Fibroblast of lung (primary cell): ENCODE measurements at regions not wholly inside any gene's neighbourhood (a gene's known extent, or its start where the extent isn't known, plus 50 kb on each side); places are given as distances from the start of the nearest gene placed in this dataset.

Experiments used
- DNase-seq, 2 donors: peaks; one replicate each; pipeline versions ENCODE4 v3.0.0 to v3.0.0-alpha.2; 2010; ENCODE audit warnings: low read depth in 2 of 2
- H2AFZ ChIP-seq: 2 replicates; pipeline ENCODE4 v1.5.1; 2012; ENCODE audit warnings: low read length, control low read depth, inconsistent platforms
- H3K27ac ChIP-seq: 2 replicates; pipeline ENCODE4 v1.5.1; 2011; ENCODE audit warnings: low read length, control low read depth; ENCODE audit not compliant: insufficient read depth
- H3K27me3 ChIP-seq: 2 replicates; pipeline ENCODE4 v1.5.1; 2011; ENCODE audit warnings: mild to moderate bottlenecking, low read length; ENCODE audit not compliant: control insufficient read depth, insufficient read depth
- H3K36me3 ChIP-seq: 2 replicates; pipeline ENCODE4 v1.5.1; 2011; ENCODE audit warnings: low read length; ENCODE audit not compliant: control insufficient read depth, insufficient read depth
- H3K4me1 ChIP-seq: 2 replicates; pipeline ENCODE4 v1.5.1; 2011; ENCODE audit warnings: low read length; ENCODE audit not compliant: control insufficient read depth, insufficient read depth; ENCODE audit errors: extremely low read depth
- H3K4me2 ChIP-seq: 2 replicates; pipeline ENCODE4 v1.5.1; 2011; ENCODE audit warnings: low read length, control low read depth; ENCODE audit not compliant: insufficient read depth; ENCODE audit errors: extremely low read depth
- H3K4me3 ChIP-seq, 4 experiments: fragments of 200-600 bp in 1 of 4; sonication (generic) in 1 of 4; replicated peaks in 1 of 4; 2 replicates each; pipeline ENCODE4 v1.5.1; 2011 to 2016; ENCODE audit warnings: low read length in 4 of 4, low read depth in 3 of 4, mild to moderate bottlenecking in 3 of 4, control low read depth in 2 of 4, inconsistent platforms in 1 of 4, mixed read lengths in 1 of 4; ENCODE audit not compliant: insufficient read depth in 1 of 4; ENCODE audit errors: control extremely low read depth in 1 of 4
- H3K79me2 ChIP-seq: 2 replicates; pipeline ENCODE4 v1.5.1; 2012; ENCODE audit warnings: mild to moderate bottlenecking, low read length, inconsistent platforms; ENCODE audit not compliant: control insufficient read depth, insufficient read depth
- H3K9ac ChIP-seq: 2 replicates; pipeline ENCODE4 v1.5.1; 2011; ENCODE audit warnings: mild to moderate bottlenecking, low read length, control low read depth; ENCODE audit not compliant: insufficient read depth
- H3K9me3 ChIP-seq: 2 replicates; pipeline ENCODE4 v1.5.1; 2012; ENCODE audit warnings: low read depth, low read length; ENCODE audit not compliant: control insufficient read depth, insufficient read depth
- H4K20me1 ChIP-seq: 2 replicates; pipeline ENCODE4 v1.5.1; 2011; ENCODE audit warnings: low read length; ENCODE audit not compliant: control insufficient read depth, insufficient read depth; ENCODE audit errors: extremely low read depth
- EZH2 ChIP-seq: IDR thresholded peaks from 2 replicates; pipeline ENCODE4 v1.5.1; 2012; ENCODE audit warnings: low read length, control low read depth, mild to moderate bottlenecking; ENCODE audit errors: missing control alignments
- TF ChIP-seq, protein P1 (sequence below), 2 donors: IDR thresholded peaks in 1 of 2; conservative IDR thresholded peaks in 1 of 2; 1 replicate in 1 of 2; 2 replicates in 1 of 2; pipeline ENCODE4 v1.5.1; 2011 to 2012; ENCODE audit warnings: low read length in 2 of 2, control low read depth in 1 of 2, inconsistent platforms in 1 of 2, low read depth in 1 of 2, mild to moderate bottlenecking in 1 of 2

DNA sequence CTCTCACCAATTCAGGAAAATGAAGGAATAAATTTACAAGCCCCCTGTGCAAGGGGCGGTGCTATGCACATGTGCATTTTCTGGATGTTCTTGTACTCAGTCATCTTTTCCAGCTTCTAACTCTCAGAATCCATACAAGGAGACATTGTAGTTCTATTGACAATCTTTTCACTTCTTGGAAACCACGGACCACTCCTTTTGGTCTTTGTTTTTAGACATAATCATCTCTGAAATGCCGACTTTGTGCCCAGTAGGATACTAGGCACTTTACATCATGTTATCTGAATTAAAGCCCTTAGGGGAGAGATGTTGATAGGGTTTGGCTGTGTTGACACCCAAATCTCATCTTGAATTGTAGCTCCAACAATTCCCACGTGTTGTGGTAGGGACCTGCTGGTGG, 322.6 kb upstream of the WWC1 start:
- Histone ChIP-seq H3K4me1 (no peaks in the 10 kb centered on the region), H3K36me3 (no peaks in the 10 kb centered on the region), H3K4me2 (no peak overlapping the region), H3K4me3 (no peak overlapping the region), H3K9ac (no peak overlapping the region), H2AFZ (no peak overlapping the region), H3K27me3 (no peaks in the 10 kb centered on the region), H4K20me1 (no peaks in the 10 kb centered on the region), H3K27ac (no peak overlapping the region), H3K79me2 (no peaks in the 10 kb centered on the region), H3K9me3 (no peaks in the 10 kb centered on the region)
- TF ChIP-seq EZH2 = no peak
- TF ChIP-seq, protein P1, sequence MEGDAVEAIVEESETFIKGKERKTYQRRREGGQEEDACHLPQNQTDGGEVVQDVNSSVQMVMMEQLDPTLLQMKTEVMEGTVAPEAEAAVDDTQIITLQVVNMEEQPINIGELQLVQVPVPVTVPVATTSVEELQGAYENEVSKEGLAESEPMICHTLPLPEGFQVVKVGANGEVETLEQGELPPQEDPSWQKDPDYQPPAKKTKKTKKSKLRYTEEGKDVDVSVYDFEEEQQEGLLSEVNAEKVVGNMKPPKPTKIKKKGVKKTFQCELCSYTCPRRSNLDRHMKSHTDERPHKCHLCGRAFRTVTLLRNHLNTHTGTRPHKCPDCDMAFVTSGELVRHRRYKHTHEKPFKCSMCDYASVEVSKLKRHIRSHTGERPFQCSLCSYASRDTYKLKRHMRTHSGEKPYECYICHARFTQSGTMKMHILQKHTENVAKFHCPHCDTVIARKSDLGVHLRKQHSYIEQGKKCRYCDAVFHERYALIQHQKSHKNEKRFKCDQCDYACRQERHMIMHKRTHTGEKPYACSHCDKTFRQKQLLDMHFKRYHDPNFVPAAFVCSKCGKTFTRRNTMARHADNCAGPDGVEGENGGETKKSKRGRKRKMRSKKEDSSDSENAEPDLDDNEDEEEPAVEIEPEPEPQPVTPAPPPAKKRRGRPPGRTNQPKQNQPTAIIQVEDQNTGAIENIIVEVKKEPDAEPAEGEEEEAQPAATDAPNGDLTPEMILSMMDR (conservative IDR thresholded peaks at IDR 0.05 in 1 of 2, IDR thresholded peaks at IDR 0.05 in 1 of 2; ENCODE audit: low read depth in 1 of 2, low read length in 2 of 2) = no peak
- peak in 1 of 2 donors; percentile 61 for DNase-seq

DNA sequence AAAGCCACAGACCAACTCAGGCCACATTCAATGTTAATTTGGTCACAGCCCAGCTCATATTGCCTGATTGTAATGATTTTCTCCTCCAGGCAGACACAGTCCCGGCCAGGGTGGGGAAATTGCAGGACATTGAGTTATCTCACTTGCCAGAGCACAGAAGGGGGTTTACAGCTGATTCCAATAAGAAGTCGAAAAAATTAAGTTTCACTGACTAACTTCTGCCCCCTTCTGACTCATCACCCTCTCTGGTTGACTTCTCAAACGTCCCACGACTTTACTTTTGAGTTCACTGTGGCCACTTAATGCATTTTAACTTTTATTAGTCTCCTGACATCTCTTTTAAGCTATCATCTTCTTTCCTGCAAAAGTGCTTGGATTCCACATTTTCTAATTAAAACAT, 321.4 kb upstream of the WWC1 start:
- no peak overlapping the region for H3K4me2 ChIP-seq
- H3K36me3 ChIP-seq = no peaks in the 10 kb centered on the region
- H3K9ac ChIP-seq = no peak overlapping the region
- H3K27me3 ChIP-seq = no peaks in the 10 kb centered on the region
- peak; percentile 27 to 78 for DNase-seq
- H3K4me1 ChIP-seq = no peaks in the 10 kb centered on the region
- H3K27ac ChIP-seq = no peak overlapping the region
- no peaks in the 10 kb centered on the region for H3K79me2 ChIP-seq
- H3K4me3 ChIP-seq = no peak overlapping the region
- H3K9me3 ChIP-seq = no peaks in the 10 kb centered on the region
- H4K20me1 ChIP-seq = no peaks in the 10 kb centered on the region
- H2AFZ ChIP-seq = no peak overlapping the region
- TF ChIP-seq, protein P1 (conservative IDR thresholded peaks at IDR 0.05 in 1 of 2, IDR thresholded peaks at IDR 0.05 in 1 of 2; ENCODE audit: low read depth in 1 of 2, low read length in 2 of 2) = peak in 1 of 2 donors; percentile 11
- TF ChIP-seq EZH2 = no peak

DNA sequence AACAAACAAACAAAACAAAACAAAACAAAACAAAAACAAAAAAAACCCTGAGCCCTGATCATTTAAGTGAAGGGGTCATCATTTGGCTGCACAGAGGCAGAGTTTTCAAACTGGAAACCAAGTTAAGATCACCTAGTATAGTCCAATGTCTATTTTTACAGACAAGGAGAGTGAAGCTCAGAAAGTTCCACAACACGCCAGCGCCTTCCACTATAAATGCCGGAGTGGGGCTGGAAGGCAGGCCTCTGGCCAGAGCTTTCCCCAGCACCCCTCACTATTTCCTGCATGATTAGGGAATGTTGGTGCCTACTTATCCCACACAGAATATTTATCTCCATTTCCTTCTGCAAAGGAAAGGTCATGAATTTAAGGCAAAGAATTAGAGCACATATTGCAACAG, 319.7 kb upstream of the WWC1 start:
- no peak overlapping the region for H3K4me3 ChIP-seq
- H3K9me3 ChIP-seq = no peaks in the 10 kb centered on the region
- DNase-seq = no peak
- H3K27me3 ChIP-seq = no peaks in the 10 kb centered on the region
- H3K9ac ChIP-seq = no peak overlapping the region
- TF ChIP-seq, protein P1 (conservative IDR thresholded peaks at IDR 0.05 in 1 of 2, IDR thresholded peaks at IDR 0.05 in 1 of 2; ENCODE audit: low read depth in 1 of 2, low read length in 2 of 2) = no peak
- no peak for TF ChIP-seq EZH2
- no peaks in the 10 kb centered on the region for H3K79me2 ChIP-seq
- no peak overlapping the region for H3K27ac ChIP-seq
- no peaks in the 10 kb centered on the region for H3K4me1 ChIP-seq
- no peaks in the 10 kb centered on the region for H3K36me3 ChIP-seq
- H2AFZ ChIP-seq = no peak overlapping the region
- H3K4me2 ChIP-seq = no peak overlapping the region
- H4K20me1 ChIP-seq = no peaks in the 10 kb centered on the region
